ENCODE measurements at regions not wholly inside any gene's neighbourhood (a gene's known extent, or its start where the extent isn't known, plus 50 kb on each side); places are given as distances from the start of the nearest gene placed in this dataset.

DNA sequence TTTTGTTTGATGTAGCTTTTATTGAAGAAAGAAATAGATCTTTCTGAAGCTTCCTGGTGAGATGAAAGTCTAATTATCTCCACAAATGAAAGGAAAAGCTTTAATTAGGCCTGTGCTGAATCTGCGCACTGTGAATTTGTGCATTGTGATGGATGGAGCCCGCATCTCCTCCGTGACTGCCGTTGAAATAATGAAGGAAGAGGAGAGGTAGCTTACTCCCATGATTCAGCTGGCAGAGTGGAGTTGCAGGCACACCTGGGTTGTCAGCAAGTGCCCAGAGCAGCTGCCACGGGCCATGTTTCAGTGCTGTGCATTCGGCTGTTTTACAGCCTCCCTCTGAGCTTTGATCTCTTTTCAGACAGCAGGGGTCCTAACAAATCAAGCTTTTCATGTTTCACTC lies 735.3 kb upstream of the TENM3 start:
- TF ChIP-seq, protein P1, sequence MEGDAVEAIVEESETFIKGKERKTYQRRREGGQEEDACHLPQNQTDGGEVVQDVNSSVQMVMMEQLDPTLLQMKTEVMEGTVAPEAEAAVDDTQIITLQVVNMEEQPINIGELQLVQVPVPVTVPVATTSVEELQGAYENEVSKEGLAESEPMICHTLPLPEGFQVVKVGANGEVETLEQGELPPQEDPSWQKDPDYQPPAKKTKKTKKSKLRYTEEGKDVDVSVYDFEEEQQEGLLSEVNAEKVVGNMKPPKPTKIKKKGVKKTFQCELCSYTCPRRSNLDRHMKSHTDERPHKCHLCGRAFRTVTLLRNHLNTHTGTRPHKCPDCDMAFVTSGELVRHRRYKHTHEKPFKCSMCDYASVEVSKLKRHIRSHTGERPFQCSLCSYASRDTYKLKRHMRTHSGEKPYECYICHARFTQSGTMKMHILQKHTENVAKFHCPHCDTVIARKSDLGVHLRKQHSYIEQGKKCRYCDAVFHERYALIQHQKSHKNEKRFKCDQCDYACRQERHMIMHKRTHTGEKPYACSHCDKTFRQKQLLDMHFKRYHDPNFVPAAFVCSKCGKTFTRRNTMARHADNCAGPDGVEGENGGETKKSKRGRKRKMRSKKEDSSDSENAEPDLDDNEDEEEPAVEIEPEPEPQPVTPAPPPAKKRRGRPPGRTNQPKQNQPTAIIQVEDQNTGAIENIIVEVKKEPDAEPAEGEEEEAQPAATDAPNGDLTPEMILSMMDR (IDR thresholded peaks at IDR 0.05) = no peak
- TF ChIP-seq POLR2AphosphoS5 (IDR thresholded peaks at IDR 0.05) (no peak), POLR2A (IDR thresholded peaks at IDR 0.05) (no peak), EP300 (IDR thresholded peaks at IDR 0.05) (no peak)
